HG03103 (cell line): ENCODE measurements at regions not wholly inside any gene's neighbourhood (a gene's known extent, or its start where the extent isn't known, plus 50 kb on each side); places are given as distances from the start of the nearest gene placed in this dataset.

ENCODE experiments used
- ATAC-seq: cut with Tn5 transposase; IDR thresholded peaks from one replicate; pipeline ENCODE4 v1.9.1; 2021; ENCODE audit warnings: low read depth; ENCODE audit not compliant: unreplicated experiment

DNA sequence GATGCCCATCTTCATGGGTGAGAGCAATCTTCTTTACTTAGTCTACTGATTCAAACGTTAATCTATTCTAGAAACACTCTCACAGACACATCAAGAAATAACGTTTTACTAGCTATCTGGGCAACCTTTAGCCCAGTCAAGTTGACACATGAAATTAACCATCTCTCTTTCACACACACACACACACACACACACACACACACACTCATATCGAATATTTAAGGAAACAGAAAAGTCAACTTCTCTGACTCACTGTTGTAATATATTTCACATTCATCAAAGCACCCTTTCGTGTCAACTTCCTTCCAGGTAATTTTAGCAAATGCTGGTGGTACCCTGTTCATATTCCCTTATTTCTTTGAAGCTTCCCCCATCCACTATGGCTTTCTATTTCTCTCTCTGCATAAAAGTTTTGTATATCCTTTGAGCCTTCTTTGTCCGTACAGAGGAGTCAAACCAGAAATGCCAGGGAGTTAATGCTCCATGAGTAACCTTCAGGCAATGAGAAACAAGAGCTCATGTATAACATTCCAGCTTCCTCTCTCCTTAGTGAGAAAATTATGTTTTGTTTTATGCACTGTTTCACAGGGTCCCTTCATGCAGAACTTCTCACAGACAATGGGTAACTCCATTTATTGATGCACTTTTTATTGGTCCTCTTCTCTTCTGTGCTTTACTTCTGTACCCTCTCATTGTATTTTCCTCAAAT lies 335.5 kb upstream of the CBLB start:
- no peak for ATAC-seq

DNA sequence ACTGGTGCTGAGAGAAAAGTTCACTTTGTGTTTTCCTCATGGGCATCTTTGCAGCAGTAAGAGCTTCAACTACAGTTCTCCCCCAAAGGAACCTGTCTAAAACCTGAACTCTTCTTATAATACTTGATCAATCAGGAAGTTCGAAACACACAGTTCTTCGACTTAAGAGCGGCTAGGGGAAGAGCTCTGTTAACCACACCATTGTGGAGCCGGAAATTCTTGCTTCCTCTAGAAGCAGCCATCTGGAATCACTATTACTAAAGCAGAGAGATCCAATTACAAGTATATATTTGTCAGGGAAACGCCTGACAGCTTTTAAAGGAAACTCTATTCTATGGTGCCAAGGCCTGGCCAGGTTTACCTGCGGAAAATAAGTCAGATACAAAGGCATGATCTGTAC lies 337.3 kb upstream of the CBLB start:
- peak; percentile 85 for ATAC-seq

DNA sequence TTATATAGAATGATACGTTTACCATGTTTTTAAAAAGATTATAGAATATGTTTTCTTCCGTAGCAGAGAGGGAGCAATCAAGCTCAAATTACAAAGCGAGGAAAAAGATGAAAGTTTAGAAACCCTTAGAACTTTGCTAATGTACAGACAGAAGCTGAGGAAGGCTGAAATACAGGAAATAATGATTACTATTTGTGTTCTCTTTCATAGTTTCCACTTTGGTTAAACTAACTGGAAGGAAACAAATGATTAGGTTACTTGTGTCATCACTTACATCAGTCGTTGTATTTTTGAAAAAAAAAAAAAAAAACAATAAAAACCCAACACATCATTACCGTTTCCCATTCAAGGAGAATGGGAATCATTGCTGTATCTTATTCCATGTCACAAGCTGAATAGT lies 337.8 kb upstream of the CBLB start:
- no peak for ATAC-seq

DNA sequence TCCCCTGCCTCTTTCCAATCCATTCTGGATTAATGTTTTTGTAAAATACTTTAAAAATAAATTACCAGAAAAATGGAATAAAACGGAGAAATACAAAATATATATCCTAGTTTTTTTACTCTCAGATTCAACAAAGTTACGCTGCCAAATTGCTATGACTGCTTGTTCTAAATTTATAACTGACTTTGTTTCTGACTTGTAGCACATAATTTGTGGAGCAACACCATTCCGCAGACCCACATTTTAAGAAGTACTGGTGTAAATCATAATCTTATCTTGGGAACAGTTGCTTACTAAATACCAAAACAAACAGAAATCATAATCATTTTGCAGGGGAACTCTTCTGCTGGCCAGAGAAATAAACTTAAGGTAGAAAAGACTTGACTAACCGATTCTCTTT lies 339.4 kb upstream of the CBLB start:
- no peak for ATAC-seq

DNA sequence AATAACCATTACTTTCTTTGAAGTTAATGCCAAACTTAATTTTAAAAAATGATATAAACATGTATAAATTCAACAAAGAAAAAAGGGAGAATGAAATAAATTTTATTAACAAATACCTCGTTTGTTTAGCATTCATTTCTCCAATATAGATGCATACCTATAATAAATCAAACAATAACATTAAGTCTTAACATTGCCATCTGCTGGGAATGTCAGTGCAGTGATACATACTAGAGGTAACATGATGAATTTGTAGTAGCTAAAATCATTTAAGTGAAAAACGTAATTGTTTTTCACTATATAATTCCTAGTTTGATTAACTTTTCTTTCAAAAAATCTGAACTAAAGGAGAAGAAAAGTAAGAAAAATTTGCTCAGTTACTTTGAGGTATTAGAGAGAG lies 340.2 kb upstream of the CBLB start:
- no peak for ATAC-seq

DNA sequence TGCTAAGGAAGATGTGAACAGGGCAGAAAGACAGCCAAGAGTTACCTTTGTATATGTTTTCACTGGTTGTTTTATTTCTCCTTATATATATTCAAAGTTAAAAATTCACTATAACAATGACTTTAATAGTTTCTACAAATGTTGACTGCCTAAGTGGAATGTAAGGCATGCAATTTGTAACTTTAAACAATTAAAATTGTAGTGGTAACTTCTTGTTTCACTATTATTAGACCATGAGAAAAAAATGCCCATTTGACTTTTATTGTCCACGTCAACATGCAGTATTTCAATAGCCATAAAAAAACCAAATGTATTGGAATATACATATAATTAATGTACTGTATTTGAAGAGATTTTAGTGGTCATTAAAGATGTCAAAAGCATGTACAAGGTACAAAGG lies 340.7 kb upstream of the CBLB start:
- no peak for ATAC-seq

DNA sequence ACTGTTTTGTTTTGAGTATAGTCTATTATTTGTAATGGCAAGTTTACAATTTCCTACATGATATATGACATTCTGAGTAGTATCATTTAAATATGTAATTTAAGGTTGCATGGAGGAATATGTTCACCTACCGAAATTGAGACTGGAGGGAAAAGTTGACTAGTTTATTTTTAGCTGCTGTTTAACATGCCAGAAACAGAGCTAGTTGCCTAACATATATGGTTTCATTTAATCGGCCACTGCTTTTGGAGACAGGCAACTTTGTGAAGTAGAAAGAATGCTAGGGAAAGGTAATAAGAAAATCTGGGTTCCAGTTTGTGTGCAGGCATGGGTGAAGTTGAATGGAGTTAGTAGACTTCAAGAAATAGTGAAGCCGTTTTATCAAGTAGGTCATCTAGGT lies 342.1 kb upstream of the CBLB start:
- ATAC-seq = no peak

DNA sequence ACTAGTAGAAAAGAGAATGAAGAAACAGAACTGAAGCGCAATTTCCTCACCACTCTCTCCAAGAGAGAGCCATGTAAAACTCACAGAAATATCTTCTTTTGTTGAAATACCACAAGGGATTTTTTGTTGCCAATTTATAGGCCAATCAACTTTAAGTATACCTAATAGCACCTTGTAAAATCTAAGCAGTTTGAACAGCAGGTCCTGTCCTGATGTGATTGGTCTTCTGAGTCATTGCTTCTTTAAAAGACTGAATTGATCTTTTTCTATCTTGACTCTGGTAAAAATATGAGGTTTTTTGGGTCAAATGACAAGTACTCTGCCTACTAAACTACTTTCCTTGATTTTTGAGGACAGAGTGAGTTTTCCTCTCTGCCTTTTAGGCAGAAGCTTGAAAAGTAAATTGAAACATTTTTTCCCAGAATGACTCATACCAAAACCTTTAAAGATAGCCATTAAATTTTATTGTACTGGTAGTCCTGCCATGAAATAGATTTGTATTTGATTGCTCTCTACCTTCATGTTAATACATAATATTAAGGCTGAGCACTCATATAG lies 343.9 kb upstream of the CBLB start:
- no peak for ATAC-seq

DNA sequence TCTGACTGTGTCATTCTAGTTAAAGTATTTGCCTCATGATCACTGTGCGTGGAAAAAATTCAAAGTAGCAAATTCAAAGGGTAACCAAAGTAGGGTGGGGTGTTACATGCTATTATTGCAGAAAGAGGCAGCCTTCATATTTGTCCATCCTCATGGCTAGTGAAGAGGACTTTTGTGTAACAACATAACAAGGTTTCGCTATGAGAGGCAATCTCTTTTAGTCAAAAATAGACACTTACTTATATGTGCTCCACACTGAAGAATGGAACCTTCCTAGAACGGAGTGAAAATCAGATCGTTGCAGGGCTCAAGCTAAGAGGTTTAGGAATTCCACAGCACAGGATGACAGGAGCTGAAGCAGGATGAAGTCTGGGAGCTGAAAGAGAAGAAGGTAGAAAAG lies 345.1 kb upstream of the CBLB start:
- ATAC-seq = no peak

DNA sequence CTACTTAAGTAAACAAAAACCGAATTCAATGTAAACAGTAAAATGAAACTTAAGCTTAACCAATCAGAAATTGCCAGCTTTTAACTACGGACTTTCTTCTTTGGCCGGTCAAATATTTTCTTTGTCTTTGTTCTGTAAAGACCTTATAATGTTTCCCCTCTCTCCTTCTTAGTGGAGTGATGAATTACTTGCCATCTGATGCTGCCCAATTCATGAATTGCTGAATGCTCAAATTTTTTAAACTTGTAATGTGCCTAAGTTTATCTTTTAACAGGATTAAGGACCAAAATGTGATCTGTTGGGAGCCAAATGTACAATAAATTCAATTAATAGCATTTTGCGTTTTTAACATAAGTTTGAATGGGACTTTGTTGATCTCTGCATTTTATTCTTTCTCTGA lies 345.8 kb upstream of the CBLB start:
- no peak for ATAC-seq

DNA sequence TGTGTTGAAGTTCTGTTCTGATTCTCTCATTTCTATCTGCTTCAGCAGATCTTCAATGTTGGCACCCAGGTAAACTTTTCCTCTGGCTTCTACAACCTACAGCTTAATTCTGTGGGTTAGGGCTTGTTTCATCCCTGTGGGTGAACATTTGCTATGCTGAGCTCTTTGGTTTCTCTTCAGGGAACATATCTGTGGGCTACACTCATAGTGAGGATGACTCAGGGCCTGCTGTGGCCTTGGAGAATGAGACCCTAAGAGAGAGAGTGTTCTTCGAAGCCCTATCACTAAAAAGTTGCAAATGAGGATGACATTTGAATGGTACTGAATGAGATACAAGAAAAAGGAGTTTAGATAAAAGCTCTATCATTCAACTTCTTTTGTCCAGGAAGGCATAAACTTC lies 346.2 kb upstream of the CBLB start:
- no peak for ATAC-seq

DNA sequence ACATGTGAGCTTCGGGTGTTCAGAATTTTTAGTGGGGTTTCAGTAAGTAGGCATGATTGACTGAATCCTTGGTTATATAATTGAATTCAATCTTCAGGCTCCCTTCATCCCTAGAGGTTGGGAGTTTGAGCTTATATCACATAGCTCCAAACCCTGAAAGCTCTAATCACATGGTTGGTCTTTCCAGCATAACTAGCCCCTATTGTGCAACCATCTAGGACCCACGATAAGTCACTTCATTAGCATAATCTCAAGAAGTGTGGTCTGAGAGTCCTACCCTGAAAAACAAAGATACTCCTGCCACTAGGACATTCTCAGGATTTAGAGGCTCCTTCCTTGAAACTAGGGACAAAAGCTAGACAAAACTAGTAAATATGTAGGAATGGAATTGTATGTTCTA lies 348.9 kb upstream of the CBLB start:
- no peak for ATAC-seq

DNA sequence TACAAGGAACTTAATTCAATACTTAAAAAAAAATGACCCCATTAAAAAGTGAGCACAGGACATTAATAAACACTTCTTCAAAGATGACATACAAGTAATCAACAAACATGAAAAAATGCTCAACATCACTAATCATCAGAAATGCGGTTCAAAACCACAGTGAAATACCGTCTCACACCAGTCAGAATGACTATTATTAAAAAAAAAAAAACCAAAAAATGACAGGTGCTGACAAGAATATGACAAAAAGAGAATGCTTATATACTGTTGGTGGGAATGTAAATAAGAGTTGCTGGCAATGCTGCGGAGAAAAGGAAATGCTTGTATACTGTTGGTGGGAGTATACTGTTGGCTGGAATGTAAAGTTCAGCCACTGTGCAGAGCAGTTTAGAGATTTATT lies 358.3 kb upstream of the CBLB start:
- no peak for ATAC-seq

DNA sequence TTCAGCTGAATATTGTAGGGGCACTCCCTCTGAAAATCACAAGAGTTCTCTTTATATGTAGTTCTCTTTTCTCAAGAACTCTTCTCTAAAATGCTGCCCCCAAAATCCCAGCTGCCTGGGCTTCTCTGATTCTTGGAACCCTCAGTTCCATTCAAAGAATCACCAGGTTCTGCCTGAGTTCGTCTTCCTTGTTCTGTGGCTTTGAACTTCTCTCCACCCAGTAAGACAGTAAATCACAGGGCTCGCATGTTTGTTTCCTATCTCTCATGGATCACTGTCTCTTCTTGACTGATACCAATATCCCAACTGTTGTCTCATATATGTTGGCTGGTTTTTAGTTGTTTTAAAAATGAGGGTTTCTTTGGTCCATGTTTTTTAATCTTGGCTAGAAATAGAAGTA lies 359.5 kb upstream of the CBLB start:
- ATAC-seq = no peak

DNA sequence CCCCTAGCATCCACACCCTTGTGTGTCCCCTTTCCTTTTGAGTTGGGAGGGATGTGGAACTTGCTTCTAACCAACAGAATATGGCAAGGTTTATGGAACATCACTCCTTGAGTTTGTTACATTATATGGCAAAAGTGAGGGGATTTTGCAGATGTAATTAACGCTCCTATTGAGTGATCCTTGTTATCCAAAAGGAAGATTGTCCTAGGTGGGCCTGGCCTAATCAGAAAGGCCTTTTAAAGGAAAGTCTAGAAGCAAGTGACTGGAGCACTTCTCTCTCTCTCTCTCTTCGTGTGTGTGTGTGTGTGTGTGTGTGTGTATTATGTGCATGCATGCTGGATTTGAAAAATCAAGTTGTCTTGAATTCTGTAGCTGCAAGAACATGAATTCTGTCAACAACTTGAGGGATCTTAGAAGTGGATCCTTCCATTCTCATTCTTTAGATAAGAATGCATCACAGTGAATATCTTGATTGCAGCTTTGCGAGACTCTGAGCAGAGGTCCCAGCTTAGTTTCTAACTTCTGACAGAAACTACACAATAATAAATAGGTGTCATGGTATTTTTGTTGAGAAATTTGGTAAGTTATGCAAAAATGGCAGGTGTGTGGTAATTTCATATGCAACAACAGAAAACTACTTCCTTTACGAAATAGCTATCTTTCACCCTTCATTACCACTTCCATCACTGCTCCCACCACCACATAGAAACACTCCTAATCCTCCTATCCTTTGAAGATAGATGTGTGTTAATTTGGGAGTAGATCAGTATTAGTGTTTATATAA lies 360.9 kb upstream of the CBLB start:
- no peak for ATAC-seq

DNA sequence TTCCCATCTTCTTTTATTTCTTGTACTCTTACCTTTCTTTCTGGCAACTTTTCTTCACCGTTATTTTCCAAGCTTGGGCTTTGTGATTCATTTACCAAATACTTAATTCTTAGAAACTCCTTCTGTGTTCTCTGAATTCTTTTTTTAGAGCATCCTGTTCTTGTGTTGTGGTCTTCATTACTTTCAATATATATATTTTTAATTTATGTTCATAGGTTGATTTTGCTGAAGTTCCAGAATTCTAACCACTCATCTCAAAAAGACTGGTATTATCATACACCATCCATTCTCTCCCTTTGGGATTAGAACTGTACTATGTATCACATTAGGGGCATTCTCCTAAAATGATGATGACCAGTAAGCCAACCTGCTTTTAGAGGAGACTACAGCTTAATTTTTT lies 362.3 kb upstream of the CBLB start:
- no peak for ATAC-seq

DNA sequence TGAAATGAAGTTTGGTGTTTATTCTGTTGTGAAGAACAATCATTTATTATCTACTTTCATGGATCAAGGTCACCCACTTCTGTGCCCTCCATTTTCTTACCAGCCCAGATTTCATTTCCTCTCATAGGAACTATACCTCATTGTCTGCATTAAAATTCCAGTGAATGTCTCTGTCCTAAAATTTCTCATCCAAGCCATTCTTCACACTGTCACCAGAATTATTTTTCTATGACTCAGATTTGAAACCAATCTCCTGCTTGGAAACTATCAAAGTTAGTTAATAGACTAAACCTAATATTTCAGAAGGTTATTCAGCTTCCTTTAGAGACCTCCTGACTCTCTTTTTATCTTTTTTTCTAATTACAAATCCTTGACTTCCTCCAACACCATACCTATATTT lies 364.1 kb upstream of the CBLB start:
- no peak for ATAC-seq

DNA sequence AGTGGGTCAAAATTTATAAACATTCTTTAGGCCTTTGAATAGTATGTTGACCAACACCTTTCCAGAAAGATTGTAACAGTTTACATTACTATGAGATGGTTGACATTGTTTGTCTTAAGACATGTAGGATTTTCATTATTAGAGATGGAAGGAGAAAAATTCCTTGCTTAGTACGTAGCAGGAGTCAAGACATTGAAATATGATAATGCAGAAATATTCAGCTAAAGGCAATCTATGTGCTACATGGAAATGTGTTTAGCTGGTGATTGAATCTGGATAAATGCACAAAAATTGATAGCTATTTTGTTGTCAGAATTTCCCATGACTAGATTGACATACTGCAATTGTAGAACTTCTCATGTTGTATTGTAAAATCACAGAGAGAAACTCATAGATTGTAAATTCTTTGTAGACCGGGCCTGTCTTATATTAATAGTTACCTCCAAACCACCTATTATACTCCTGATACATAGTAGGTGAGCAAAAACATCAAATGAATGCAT lies 370.4 kb upstream of the CBLB start:
- ATAC-seq = no peak

DNA sequence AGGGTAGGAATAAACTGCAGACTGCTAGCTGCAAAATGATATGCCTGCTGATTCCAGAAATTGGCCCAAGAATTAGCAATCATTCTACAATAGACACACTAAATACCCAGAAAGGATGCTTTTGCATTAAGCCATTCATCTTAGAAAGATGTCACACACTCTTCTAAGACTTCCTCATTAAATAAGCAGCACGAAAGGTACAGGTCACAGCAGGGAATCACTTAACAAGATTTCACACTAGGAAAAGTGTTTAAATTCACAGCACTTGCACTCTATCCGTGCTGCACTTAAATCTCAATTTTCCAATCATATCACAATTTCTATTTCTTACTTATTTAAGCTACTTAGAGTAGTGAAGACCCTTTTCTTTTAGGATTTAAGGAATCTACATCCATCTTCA lies 372.8 kb upstream of the CBLB start:
- no peak for ATAC-seq

DNA sequence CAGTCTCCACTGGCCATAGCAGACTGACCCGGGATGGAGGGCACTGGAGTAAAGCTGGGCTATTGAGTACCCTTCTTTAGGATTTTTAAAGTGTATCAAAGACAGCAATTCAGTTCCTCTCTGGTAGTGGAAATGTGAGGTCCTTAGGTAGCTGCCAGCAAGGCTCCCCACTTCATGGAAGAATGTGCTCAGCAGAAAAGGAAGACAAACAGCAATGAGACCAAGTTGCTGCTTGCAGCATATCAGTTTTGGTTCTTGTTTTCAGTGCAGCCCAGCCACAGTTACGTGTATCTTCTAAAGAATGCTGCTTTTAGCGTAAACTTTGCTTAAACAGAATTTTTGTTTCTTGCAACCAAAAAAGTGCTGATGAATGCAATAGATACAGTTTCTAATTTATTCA lies 374.0 kb upstream of the CBLB start:
- no peak for ATAC-seq

DNA sequence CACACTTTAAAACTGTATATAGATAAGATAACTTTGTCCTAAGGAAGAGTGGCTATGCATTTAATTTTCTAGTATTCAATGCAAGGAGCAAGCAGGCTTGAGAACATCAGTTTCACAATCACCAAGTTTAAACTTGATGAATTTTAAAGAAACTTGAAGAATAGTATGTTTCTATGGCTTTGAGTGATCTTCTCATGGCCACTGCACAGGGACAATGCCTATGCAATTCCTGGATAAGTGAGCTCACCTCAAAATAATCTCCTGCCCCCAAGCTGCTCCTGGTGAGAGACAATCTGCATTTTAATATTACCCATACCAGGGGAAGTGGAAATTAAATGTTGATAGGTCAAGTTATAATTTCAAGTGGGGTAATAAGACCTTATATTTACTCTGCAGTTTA lies 376.6 kb upstream of the CBLB start:
- no peak for ATAC-seq
